ENCODE measurements at regions not wholly inside any gene's neighbourhood (a gene's known extent, or its start where the extent isn't known, plus 50 kb on each side); places are given as distances from the start of the nearest gene placed in this dataset.
"Not testable (repeated sequence)": the region's sequence is repeated elsewhere in the genome, so short reads cannot be mapped to it uniquely, and the experiment has no call there.

DNA sequence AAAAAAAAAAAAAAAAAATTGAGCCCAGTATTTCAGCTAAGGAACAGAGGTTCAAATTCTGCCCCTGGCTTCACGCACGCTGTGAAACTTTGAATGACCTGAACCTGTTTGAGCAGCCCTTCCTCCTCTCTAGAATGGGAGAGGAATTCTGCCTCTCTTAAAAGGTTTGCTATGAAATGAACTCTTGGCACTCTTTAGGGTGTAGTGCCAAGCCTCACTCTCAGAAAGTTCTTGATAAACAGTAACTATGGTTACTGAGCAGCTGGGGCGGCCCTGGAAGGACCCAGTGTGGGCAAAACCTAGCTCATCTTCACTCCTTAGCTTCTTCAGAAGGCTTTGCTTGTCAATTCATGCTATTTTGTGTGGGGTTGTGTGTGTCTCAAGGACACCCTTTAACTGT lies 73.7 kb downstream of the GEMIN8 start:
- intact Hi-C loops (cut with DNase I), result no loop called here
- DNase-seq, result no peak
- ATAC-seq (ENCODE audit: poor library complexity), result no peak

DNA sequence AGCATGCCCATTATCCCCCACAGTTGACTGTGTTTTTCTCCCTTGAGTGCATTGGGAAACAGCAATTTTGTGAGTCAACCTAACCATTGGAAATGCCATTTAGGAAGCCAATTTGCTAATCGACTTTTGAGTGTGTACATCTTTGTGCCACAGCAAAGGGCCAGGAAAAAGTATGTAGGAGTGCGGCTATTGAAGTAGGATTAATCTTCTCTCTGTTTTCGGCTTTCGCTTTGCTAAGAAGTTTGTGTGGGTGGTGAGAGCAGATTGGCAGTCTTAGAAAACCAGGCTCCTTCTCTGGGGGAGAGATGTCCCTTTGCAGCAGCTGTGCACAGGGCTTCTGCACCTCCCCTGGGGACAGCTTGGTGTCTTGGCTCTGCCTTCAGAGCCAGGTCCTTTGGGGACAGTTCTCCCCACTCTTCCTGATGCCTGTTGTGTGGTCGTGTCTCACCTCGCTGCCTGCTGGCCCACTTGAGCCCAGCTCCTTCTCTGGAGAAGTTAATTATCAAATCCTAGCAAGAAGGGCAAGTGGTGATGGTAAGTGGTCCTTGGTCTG lies 74.5 kb downstream of the GEMIN8 start:
- no peak for DNase-seq
- ATAC-seq (ENCODE audit: poor library complexity), result no peak
- intact Hi-C loops (cut with DNase I), result no loop called here

DNA sequence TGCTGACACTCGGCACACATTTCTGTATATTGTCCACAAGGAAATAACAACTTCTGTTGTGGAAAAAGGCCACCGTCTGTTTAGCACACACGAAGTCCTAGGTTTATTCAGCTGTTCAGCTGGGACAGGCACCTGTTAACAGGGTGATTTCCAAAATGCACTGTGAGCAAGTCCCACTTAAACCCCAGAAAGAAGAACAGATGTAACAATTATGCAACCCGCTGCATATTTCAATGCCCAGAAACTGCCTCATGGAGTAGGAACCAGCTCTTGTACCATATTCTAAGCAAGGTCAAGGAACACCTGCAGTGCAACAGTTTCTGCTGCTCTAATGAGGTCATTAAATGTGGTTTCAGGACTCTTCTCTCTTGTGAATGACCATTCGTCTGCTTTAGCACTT lies 77.1 kb downstream of the GEMIN8 start:
- DNase-seq, result no peak
- no peak for ATAC-seq (ENCODE audit: poor library complexity)
- intact Hi-C loops (cut with DNase I), result no loop called here

DNA sequence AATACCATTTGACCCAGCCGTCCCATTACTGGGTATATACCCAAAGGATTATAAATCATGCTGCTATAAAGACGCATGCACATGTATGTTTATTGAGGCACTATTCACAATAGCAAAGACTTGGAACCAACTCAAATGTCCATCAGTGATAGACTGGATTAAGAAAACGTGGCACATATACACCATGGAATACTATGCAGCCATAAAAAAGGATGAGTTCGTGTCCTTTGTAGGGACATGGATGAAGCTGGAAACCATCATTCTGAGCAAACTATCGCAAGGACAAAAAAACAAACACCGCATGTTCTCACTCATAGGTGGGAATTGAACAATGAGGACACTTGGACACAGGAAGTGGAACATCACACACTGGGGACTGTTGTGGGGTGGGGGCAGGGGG lies 83.5 kb downstream of the GEMIN8 start:
- DNase-seq; intact Hi-C loops (cut with DNase I); ATAC-seq (ENCODE audit: poor library complexity): not testable (repeated sequence)

DNA sequence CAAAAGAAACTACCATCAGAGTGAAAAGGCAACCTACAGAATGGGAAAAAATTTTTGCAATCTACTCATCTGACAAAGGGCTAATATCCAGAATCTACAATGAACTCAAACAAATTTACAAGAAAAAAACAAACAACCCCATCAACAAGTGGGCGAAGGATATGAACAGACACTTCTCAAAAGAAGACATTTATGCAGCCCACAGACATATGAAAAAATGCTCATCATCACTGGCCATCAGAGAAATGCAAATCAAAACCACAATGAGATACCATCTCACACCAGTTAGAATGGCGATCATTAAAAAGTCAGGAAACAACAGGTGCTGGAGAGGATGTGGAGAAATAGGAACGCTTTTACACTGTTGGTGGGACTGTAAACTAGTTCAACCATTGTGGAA lies 83.9 kb downstream of the GEMIN8 start:
- DNase-seq; intact Hi-C loops (cut with DNase I); ATAC-seq (ENCODE audit: poor library complexity): not testable (repeated sequence)

DNA sequence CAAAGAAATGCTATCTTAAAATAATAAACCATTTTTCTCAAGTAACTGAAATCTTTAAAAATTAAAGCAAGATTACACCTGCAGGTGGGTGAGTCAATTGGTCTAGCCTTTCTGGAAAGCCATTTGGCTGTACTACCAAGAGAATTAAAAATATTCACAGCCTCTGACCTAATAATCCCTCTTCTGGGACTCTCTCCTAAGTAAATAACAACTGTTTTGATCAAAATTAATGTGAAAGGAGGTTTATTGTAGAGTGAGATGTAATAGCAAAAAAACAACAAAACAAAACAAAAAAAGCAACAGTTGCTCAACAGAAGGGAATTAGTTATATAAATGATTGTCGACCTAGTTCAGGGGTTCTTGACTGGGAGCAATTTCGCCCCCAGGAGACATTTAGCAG lies 89.0 kb downstream of the GEMIN8 start:
- intact Hi-C loops (cut with DNase I), result no loop called here
- DNase-seq (no peak), ATAC-seq (ENCODE audit: poor library complexity) (no peak)

DNA sequence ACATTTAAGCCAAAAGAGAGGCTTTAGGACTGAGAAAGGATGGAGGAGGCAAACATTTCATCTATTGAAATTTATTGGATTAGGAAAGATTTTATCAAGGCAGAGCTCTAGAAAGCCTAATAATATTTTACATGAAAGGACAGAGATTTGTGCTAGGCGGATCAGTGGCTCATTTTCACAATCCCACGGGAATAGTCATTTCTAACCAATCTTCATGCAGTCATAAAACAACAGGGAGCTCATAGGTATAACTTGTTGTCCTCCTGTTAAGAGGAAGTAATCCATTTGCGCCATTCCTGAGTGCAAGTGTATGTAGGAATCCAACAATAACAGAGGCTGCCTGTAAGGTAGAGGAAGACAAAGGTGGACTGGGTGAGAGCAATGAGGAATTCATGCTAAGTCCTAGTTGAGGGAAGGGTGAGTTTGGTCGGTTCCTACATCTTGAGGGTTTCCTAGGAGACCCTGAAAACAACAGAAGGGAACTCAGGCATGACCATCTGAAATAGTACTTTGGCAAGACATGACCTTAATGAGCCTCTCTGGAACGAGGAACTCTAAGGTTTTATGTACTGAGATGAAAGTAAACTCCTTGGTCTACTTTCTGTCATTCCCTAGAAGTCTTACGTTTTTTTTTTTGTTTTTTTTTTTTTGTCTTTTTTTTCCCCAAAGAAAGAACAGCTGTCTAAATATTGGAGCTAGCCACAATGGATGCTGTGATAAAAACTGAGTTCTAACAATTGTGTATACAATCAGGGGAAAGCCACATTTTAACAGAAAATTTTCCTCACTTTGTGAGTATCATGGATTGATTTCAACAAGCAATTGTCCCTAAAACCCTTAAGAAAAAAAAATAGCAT lies 89.7 kb downstream of the GEMIN8 start:
- intact Hi-C loops (cut with DNase I), result no loop called here
- DNase-seq (no peak), ATAC-seq (ENCODE audit: poor library complexity) (no peak)

DNA sequence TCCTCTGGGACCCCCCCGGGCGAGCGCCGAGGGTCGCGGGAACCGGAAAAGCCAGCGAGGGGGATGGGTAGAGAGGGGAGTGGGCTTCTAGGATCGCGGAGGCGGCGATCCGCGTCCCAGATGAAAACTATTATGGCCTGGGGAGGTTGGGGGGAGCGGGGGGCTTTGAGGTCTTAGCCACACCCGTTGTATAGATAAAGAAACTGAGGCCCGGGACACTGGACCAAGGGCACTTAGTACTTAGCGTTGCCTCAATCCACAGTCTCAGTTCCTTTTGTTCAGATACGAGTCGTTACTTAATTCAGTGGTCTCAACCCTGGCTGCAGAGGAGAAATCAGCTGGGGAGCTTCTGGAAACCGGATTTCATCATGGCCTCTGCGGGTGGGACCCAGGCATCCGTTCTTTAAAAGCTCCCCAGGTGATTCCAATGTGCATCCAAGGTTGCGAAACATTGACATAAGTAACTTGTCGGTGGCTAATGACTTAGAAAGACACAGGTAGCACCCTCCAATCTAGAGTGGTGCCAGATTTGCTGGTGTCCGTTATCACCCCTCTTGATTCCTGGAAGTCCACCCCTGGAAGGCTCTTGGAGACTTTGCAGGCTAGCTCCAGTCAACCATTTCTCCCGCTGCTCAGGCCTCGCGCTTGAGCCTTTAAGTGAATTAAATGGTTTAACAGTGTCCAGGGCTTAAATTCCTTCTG lies 90.7 kb downstream of the GEMIN8 start:
- intact Hi-C loops (cut with DNase I), result no loop called here
- DNase-seq, result no peak
- no peak for ATAC-seq (ENCODE audit: poor library complexity)

DNA sequence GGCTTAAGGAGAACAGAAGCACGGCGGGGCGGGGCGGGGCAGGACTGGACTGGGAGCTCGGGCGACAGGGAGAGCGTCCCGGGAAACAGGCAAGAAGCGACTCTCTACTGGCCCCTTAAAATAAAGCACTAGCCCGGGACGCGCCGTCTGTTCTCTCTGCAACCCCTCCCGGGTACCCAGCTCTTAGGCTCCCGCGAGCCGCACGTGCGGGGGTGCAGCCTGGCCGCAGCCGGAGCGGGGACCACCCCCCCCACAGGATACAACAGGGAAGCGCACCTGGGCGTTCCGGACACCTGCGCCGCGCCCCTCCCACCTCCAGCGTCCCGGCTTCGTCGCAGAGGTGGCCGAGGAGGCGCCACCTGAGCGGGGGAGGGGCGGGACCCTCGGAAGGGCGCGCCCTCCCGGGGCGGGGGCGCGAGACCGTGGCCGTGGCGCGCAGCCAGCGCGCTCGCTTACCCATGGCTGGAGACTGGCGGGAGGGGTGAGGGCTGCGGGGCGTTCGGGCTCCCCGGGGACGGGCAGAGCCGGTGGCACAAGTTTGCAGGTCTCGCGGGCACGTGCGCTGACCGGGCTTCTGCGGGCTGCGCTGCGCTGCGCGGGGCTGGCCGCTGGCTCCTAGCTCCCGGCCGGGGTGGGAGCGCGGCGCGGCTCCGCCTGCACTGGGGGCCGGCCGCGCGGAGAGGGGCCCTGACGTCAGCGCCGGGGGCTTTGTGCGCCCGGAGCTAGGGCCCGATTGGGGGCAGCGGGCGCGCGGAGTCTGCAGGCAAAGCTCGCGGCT lies 91.5 kb downstream of the GEMIN8 start:
- DNase-seq (peak; percentile 38), ATAC-seq (ENCODE audit: poor library complexity) (peak; percentile 64)
- intact Hi-C loops (cut with DNase I), result no loop called here

DNA sequence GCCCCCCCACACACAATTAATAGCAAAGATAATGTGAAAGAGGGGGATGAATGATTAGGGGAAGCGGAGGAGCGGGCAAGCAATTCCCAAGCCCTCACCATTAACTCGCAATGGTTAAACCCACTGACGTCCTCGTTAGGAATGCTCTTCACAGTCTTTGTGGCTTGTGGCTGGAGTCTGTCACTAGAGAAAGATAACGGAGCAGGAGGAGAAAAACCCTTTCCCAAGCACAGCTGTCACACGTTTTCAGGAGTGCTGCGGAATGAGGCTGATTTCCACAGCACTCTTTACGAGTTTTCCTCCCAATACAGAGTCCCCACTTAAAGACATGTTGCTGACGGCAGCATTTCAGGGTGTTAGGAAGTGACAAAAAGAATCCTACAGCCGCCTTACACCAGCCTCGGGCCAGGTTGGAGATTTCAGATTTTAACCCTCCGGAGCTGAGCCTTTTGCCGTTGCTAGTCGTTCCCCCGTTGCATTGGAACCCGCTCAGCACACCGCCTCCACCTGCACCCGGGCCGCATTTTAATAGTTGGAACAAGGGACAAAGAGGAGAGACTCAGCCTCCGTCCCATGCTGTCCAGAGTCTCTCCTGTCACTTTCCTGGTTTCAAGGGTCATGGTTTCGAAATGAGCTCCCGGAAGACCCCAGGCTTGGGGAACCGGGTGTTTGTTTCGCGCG lies 92.2 kb downstream of the GEMIN8 start:
- DNase-seq, result no peak
- intact Hi-C loops (cut with DNase I), result no loop called here
- peak; percentile 48 for ATAC-seq (ENCODE audit: poor library complexity)

DNA sequence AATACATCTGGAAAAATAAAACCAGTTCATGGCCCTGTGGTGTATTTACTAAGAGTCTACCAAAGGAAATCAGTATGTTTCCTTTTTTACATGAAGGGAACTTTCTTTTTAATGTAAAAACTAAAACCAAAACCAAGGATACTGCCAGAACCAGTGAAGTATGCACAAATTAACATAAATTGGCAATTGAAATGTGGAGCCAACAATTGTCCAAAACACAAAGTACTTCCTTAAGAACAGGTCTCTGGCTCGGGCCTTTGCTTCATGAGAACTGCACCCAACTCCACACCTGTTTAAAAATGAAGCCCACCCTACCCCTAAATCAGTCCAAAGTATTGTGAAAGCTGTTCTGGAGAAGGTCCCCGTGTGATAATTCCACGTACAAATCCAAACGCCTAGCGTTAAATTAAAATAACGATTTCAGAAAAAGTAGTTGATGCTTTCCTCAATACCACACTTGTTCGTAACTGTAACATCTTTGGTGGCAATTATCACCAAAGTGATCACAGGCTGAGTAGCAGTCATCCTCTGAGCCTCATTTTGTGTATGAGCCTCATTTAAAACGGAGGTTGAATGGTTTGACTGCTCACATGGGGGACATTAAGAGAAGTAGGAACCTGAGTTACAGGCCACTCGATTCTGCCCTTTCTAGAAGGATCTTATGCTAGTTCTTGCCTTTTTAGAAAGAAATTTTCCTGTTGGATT lies 93.0 kb downstream of the GEMIN8 start:
- intact Hi-C loops (cut with DNase I), result no loop called here
- DNase-seq, result no peak
- ATAC-seq (ENCODE audit: poor library complexity), result no peak

DNA sequence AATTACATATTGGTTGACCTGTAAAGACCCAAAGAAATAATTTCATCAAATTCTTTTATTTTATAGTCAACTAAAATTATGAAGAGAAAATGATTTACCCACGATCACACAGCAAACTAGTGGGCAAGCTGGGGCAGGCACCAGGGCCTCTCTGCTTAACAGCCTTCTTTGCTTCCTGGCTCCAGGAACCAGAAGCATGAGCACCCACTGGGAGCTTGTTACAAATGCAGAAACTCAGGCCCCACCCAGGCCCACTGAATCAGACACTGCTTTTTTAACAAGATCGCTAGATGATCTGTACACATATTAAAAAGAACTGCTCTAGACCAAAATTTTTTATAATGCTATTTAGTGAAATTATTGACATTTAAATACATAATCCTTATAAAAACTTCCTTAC lies 95.0 kb downstream of the GEMIN8 start:
- no peak for ATAC-seq (ENCODE audit: poor library complexity)
- intact Hi-C loops (cut with DNase I), result no loop called here
- no peak for DNase-seq

DNA sequence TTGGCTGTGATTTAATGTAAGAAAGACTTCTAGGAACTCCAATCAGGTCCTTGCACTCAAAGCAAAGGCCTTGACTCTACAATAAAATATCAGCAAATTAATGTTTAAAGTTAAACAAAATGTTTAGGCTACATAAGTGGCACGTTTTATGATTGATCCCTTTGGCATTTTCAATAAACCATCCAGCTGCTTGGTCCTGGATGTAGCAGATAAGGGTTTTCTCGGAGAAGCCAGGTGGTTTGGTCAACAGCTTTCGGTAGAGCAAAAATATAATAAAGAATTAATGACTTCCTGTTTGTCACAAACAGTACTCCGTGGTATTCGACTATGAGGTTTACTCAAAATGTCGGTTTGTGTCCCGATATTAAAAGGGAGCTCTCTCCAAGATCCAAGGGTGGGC lies 95.8 kb downstream of the GEMIN8 start:
- ATAC-seq (ENCODE audit: poor library complexity) (no peak), DNase-seq (no peak)
- intact Hi-C loops (cut with DNase I), result no loop called here

DNA sequence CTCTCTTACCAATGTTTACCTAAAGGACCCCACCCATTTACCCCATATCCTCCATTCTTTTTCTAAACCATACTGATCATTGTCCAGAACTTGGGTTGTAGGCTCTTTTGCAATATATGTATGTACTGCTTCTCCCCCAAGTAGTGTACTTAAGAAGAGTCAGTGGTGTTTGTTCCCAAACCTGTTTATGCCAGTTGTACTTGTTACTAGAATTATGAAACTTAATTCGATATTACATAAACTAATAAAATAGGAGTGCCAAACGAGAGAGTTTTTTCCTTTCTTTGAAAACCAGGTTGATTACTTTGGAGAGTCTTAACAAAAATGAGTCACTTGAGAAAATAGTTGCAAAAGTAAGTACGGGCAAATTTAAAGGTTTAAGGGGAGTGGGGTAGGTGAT lies 96.3 kb downstream of the GEMIN8 start:
- intact Hi-C loops (cut with DNase I), result no loop called here
- DNase-seq, result no peak
- no peak for ATAC-seq (ENCODE audit: poor library complexity)

DNA sequence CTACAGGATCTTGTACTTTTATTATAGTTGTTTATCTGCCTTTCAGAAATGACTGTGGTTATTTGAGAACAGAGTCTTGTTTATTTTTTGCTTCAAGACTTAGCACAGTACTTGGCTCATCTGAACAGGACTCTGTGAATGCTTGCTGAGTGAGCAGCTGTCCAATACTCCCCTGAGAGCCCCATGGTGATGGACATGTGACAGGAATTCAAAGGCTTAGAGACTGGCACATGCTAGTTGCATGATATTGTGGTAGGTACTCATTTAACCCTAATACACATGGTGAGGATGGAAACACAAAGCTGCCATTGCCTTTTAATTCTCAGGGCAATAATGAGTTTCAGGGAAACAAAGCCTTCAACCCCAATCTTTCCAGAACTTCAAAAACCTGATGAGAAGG lies 97.3 kb downstream of the GEMIN8 start:
- no peak for ATAC-seq (ENCODE audit: poor library complexity)
- no peak for DNase-seq
- intact Hi-C loops (cut with DNase I), result no loop called here

DNA sequence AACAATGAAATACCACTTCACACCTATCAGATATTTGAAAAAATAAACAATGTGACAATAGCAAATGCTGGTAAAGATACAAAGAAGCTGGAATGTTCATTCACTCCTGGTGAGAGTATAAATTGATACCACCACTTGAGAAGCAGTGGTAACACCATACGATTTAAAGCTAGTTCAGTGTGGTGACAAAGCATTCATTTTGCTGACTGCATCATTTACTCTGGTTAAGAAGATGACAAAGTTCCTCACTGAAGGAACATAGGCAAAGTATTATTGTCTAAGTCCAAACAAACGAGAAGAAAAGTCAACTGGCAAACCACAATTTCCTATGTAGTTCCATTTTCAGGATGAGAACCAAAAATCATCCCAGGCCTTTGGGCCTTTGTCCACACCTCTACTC lies 102.5 kb downstream of the GEMIN8 start:
- intact Hi-C loops (cut with DNase I), result no loop called here
- ATAC-seq (ENCODE audit: poor library complexity) (no peak), DNase-seq (no peak)

DNA sequence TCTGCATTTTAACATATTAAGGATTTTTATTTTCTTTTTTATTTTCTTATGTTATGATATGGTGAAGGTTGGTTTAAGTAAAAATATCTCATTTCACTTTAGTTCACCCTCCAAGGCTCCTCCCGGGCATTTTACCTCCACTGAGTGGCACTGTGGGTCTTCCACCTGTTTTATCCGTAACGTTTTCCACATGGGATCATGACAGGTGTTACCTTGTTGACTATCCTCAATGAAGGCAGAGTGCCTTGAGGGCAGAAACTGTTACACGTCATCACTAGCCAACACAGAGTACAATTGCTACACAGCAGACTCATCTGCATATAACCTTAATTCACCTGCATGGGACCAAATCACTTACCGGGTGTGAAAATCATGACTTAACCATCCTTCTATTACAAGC lies 105.8 kb downstream of the GEMIN8 start:
- no peak for DNase-seq
- intact Hi-C loops (cut with DNase I), result no loop called here
- no peak for ATAC-seq (ENCODE audit: poor library complexity)

DNA sequence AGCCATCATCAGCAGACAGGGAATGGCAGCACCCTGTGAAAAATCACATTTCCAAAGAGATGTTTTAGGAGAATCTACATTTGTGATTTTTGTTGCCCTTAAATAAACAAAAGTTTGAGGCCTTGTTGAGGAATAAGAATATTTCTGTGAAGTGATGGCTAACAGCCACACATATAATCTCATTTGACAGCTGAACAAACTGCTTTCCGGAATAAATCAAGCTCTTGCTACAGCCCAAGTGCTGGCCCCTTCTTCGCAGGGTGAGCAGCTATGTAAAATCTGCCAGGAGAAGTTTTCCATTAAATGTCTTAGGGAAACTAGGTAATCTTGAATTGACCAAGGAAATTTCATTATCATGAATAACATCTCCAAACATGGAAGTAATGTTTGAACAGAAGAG lies 106.4 kb upstream of the GPM6B start:
- ATAC-seq (ENCODE audit: poor library complexity) (no peak), DNase-seq (no peak)
- intact Hi-C loops (cut with DNase I), result no loop called here

All from Right ventricle myocardium superior (tissue), 1 donor.